Midbrain (tissue), 1 donor: ENCODE measurements at regions not wholly inside any gene's neighbourhood (a gene's known extent, or its start where the extent isn't known, plus 50 kb on each side); places are given as distances from the start of the nearest gene placed in this dataset.

Experiments used
- DNase-seq: peaks from one replicate; lab custom pipeline; 2025; lab: John Stamatoyannopoulos, UW

DNA sequence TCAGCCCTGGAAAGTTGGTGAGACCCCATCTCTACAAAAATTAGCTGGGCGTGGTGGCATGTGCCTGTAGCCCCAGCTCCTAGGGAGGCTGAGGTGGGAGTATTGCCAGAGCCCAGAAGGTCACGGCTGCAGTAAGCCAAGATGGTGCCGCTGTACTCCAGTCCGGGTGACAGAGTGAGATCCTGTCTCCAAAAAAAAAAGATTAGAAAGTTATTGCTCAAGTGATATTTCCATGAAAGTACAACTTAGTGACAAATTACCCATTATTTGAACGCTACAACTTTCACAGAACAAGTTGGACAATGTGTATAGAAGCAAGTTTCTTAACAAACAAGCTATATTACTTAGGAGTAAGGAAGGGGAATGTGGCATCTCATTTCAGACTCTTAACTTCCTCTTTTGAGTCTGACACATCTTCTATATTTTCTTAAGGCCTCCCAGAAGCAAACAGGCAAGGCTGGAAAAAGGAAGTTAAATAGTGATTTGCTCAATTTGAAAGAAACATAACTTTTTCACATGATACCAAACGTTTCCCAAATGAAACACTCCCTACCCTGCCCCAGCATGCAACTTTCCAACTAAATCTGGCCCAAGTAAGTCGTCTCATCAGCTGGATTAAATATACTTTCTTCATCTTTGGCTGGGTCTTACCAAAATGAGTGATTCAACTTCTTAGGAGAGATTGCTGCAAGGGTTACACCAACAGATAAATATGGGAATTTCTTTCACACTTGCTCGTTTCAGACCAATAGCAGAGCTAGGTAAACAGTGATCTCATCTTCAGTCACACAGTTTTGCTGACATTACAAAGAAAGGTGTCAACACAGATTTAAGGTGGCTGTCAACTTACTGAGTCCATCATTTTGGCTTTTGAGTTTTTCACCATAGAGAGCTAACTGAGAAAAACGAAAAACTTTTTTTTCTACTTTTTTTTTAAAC is 66.3 kb upstream of the KLF6 start:
- peak; percentile 16 for DNase-seq

DNA sequence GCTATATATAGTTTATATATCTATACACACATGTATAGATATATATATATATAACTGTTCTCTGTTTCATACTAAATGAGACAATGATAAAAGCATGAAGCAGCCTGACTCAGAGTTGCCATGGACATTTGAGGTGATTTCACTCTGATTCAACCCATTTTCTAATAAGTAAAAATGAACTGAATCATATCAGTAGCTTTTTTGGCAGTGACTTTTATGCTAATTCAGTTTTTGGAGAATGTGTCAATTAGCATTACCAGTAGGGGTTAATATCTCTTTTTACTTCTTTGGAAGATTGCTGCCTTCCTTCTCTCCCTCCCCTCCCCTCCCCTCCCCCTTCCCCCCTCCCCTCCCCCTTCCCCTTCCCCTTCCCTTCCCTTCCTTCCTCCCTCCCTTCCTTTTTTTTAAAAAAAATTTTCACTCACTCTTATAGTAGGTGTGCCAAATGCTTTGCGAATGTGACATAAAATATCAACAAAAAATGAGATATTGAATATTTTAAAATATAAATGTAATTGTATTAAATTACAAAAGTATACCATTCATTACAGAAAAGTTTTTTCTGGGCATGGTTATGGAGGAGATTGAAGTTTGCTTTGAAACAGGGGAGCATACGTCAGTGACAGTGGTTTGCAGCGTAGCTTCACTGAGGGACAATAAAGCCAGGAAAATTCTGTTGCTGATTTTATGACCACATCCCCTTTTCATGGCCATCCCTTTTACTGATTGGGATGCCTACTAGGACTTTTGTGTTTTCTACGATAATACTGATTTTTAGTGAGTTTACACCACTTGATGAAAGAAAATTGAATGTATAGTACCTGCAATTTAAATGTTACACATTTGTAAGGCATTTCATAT is 64.0 kb upstream of the KLF6 start:
- no peak for DNase-seq

GRCh38 chr10:3848005-3848774 is 63.2 kb upstream of the KLF6 start:
- DNase-seq, result no peak

- no peak for DNase-seq
Observed at GRCh38 chr10:3846736-3847135, 61.7 kb upstream of the KLF6 start.

DNA sequence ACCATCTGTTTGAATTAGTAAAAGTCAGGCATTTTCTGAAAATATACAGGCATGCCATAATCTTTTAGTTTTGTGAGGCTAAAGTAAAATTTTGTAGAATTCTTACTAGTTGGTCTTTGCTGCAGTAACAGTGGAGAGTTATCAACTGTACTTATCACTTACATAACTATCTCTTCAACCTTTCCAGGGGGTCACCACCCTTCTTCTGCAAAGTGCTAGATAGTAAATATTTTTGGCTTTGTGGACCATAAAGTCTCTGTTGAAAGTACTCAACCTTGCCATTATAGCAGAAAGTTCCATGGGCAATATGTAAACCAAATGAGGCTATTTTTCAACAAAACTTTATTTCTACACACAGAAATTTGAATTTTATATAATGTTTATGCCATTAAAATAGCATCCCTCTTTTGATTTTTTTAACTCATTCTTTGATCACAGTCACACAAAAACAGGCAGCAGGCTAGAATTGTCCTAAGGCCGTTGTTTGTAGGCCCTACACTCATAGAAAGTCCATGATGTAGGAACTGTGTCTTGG is 59.5 kb upstream of the KLF6 start:
- DNase-seq, result no peak

DNA sequence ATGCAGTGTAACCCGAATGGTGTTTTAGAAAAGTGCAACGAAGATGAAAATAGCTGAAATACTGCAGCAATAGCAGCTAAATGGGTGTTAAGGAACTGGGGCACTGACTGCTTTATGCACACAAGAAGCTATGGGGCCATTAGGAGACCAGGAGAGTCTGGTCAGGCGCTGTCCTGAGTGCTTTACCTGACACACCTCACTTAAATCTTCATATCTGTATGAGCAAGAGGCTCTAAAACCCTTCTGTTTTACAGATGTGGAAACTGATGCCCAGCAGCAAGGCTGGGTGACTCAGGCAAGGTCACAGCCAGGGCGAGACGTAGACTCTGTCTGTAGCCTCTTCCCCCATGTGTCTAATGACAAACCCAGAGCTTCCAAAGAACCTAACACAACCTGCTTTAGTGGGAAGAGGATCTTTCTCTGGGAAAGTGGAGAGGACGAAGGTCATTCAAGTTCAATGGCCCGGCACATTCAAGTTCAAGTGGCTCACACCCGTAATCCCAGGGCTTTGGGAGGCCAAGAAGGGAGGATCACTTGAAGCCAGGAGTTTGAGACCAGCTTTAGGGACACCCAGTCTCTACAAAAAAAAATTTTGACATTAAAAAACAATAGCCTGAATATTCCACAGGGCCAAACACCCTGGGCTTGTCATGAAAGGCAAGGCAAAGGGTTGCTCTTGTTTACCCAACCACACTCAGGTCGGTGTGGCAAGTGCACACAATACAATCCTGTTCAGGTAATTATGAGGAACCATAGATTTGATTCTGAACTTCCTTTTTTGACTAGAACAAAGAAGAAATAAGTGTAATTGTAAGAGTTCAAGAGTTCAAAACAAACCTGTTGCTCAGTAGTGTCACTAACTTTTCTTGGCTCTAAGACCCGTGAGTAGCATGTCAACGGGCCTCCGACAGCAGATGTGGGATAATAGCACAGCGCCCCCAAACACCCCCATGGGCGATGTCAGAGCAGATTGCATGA is 53.7 kb upstream of the KLF6 start:
- DNase-seq, result no peak

DNA sequence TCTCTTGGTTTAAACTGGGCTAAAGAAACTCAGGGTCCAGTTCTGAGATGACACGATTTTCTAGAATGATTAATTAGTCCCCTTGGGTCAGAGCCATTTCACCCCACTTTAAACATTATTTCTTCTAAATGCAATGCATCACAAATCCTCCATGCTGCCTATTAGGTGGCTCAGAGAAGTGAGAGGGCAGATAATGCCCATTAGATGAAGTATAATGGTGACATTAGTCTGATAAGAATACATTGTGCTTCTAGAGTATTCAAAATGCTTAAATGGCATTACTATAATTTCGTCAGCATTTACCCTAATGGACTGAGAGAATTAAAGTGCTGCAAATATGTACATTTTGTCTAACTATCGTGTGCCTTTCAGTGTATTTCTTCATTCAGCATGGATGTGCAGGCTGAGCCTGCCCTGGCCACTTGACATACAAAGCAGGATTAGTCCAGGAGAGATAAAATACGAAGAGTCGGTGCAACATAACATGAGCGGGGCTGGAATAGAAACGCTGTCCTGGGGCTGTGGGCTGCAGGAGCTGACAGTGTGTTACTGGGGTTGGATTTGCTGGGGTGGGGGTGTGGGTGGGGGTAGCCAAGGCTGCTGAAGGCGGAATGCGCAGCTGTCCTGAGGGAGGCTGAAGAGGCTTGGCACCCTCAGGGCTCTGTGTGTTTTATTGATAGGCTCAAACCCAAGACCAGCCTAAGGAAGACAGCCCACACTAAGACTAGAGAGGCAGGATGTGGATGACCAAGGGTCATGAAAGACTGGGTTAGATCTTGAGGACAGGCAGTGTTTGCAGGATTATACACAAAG is 52.8 kb upstream of the KLF6 start:
- DNase-seq, result no peak

GRCh38 chr10:3836222-3836820 is 51.3 kb upstream of the KLF6 start:
- no peak for DNase-seq

- DNase-seq, result peak; percentile 19
Observed at GRCh38 chr10:3835770-3836169, 50.8 kb upstream of the KLF6 start.

- no peak for DNase-seq
Observed at GRCh38 chr10:3834947-3835346, 49.9 kb upstream of the KLF6 start.
